Stimulated activated naive CD4-positive, alpha-beta T cell (primary cell): ENCODE measurements at regions not wholly inside any gene's neighbourhood (a gene's known extent, or its start where the extent isn't known, plus 50 kb on each side); places are given as distances from the start of the nearest gene placed in this dataset.

Experiments
- DNase-seq, 6 experiments: peaks; one replicate each; lab custom pipeline; 2025; lab: John Stamatoyannopoulos, UW

DNA sequence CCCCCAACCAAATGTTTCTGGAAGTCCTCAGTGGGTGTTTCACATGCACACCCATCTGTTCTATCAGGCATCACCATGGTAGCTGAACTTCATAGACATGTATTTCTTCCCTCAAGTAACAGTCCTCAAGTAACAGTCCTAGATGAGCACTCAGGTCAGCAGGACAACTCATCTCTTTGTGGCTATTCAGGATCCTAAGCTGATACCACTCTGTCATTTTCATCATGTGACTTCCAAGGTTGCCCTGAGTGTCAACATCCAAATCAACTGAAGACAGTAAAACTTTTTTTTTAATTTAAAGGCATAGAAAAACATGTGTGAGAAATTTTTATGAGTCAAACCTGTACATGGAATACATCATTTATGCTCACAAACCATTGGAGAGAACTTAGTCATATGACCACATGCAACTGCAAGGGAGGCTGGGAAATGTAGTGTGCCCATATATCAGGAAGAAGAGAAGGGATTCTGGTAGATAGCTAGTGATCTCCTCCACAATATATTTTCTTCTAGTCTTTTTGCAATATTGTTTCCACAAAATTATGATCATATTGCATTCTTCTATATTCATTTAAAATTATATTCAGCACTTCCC, 64.2 kb upstream of the FST start:
- no peak for DNase-seq

DNA sequence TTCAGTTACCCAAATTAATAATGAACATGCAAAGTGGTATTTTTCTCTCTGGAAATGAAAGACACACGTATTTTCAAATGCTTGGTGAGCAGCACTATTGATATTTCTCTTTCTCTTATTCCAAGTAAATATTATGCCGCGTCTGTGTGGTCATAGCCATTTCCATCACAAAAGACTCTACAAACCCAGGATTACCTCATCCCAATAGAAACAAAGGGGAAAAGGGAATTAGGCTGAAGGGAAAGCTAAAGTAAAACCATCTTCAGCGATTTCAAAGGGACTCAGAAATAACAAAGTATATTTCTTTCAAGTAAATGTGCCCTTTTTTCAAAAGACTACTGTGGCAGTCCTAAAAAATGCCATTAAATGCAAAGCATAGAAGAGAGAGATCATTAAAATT, 62.0 kb upstream of the FST start:
- DNase-seq = no peak

DNA sequence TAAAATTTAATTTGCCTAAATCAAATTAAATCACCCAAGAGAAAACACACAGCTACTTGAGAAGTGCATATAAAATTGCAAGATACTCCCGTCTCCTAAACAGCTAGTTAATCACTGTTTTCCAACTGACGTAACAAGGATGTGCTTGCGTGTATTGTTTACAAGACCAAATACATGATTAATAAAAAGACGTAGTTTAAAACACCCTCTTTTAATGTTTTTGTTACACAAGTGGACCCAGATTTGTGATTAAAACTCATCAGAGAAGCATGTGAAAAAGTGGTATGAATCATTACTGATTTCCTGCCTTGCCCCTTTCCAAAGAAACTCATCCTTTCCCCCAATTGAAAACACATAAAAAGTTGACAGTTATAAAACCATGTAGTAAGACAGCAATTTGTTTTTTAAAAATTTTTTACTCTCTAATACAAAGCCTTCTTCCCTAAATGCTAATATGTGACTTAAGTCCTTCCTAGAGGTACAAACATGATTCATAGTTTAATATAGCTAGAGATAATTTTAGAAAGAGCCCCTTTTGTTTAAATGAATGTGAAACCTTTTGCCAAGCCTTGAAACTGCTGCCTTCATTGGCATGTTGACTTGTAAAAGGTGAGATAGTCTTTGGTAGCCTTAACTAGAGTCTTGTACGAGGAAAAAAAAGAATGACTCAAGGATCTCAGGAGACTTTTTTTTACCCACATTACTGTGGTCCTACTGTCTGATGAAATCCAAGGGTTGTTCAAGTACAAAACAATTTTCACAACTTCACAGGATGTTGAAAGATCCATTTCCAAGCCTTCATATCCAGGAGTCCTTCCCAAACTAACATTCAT, 61.4 kb upstream of the FST start:
- DNase-seq = no peak

GRCh38 chr5:53422539-53422938, 57.9 kb upstream of the FST start:
- DNase-seq = no peak

DNA sequence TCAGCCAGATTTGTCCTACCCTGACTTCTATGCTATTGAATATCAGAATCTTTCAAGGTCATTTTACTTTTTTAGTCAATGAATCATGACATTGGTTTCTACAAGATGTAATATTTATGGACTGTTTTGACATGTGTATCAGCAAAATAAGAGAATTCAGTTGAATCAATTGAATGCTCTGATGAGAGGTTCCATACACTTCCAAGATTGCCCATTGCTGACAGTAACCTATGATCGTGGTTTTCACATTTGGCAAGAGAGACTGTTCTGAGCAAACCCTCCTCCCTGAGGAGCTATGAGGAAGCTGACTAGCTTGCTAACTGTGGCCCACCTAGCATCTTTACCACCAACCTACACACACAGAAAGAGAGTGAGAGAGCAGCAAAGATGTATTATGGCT, 56.7 kb upstream of the FST start:
- DNase-seq = no peak

GRCh38 chr5:53424686-53425615, 55.5 kb upstream of the FST start:
- no peak for DNase-seq

GRCh38 chr5:53425687-53426511, 54.5 kb upstream of the FST start:
- DNase-seq = no peak

DNA sequence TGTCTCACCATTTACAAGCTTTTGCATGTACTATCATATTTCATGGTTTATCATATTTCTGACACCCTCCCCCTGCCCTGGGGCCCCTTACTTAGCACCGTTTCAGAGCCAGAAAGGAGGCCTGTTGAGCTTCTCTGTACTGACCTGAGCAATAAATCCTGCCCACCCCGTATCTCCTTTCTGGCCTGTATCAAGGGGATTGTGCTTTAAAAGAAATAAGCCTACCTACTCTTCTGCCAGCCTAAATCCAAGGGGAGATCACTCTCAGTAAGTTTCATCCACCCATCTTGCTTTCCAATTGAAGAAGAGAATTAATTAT, 54.0 kb upstream of the FST start:
- DNase-seq = no peak

DNA sequence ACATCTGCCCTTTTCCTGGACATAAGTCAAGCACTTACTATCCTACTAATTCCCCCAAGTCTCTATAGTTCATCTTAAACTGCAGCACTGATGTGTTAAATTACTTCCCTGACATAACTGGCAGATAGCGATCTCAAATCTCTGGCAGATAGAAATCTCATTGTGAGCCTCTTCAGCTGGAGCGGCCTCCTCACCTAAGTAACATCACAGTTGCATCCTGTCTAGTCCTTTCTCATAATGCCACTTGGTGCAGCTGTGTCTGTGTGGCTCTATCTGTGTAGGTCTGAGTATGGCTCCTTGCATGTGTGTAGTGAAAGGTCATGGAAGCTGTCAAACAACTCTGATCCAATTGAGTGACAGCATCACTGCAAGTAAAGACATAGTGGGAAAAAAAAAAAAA, 53.6 kb upstream of the FST start:
- DNase-seq = no peak

DNA sequence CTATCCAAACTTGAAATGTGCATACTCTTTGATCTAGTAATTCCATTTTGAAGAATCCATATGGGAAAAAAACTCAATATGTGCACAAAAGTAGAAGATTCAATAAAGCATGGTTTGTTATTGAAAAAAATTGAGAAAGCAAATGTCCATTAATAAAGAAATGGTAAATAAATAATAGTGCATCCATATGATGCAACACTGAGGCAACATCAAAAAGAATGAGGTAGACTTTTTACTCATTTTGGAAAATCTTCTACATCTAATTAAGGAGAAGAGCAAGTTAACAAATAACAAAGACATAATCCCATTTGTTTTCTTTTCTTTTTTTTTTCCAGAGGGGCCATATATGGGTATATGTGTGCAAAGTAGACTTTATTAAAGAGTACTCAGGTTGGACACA, 52.5 kb upstream of the FST start:
- no peak for DNase-seq

GRCh38 chr5:53429706-53430105, 50.7 kb upstream of the FST start:
- DNase-seq = no peak

DNA sequence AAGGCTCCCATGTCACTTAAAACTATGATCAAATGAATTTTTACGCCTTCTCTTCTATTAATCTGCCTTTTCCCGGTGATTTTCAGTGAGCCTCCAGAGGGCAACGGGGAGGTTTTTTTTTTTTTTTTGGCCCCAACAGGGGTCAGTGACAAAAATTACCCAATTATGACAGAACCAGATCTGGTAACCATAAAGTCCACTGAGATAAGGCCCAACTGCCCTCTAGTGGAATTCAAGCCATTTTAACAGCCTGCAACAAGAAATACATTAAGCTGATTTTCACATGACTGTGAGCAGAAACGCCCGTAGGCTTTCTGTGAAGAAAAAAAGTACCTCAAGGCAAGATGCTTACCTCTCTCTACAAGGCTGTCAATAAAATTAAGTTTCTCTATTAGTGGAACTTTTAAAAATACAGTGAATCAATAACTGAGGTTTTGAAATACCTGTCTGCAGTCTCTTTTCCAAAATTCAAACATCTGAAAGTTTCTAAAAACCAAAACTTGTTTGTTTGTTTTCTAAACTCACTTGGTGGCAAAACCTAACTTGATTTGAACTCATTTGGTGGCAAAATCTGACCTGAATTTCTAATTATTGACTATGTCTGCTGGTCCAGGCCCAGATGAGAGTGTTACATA, 49.7 kb upstream of the FST start:
- no peak for DNase-seq
